SU-DHL-6 (cell line): ENCODE measurements at regions not wholly inside any gene's neighbourhood (a gene's known extent, or its start where the extent isn't known, plus 50 kb on each side); places are given as distances from the start of the nearest gene placed in this dataset.

Experiments
- H2AFZ ChIP-seq: fragments of 200-600 bp; sonication (generic); 2 replicates; pipeline ENCODE4 v1.6.1; 2014; ENCODE audit warnings: low read depth, mild to moderate bottlenecking, moderate library complexity, mixed read lengths, antibody characterized with exemption, low read length; ENCODE audit not compliant: severe bottlenecking
- H3F3A ChIP-seq: fragments of 200-600 bp; shearing (Covaris generic); 2 replicates; pipeline ENCODE4 v1.6.0; 2016; ENCODE audit warnings: antibody characterized with exemption, mild to moderate bottlenecking; ENCODE audit not compliant: insufficient read depth
- H3K27ac ChIP-seq: fragments of 200-600 bp; sonication (generic); 2 replicates; pipeline ENCODE4 v1.5.1; 2016; ENCODE audit warnings: low read depth, mild to moderate bottlenecking, low read length, moderate library complexity, mixed read lengths
- H3K27me3 ChIP-seq: fragments of 200-600 bp; sonication (generic), shearing (Covaris generic); 2 replicates; pipeline ENCODE4 v1.6.0; 2014; ENCODE audit warnings: mild to moderate bottlenecking, low read length
- H3K36me3 ChIP-seq: fragments of 200-600 bp; sonication (generic); 2 replicates; pipeline ENCODE4 v1.6.1; 2014; ENCODE audit warnings: mild to moderate bottlenecking, low read length, mixed read lengths
- H3K4me2 ChIP-seq: fragments of 300-600, 200-600 bp; shearing (Covaris generic), sonication (generic); 2 replicates; pipeline ENCODE4 v1.6.0; 2014; ENCODE audit warnings: low read length, low read depth, mild to moderate bottlenecking; ENCODE audit not compliant: poor library complexity, severe bottlenecking
- H3K4me3 ChIP-seq: fragments of 200-600 bp; sonication (generic); 2 replicates; pipeline ENCODE4 v1.5.1; 2014; ENCODE audit warnings: antibody characterized with exemption, low read length, mild to moderate bottlenecking, mixed read lengths; ENCODE audit not compliant: insufficient read depth, poor library complexity, severe bottlenecking
- H3K79me2 ChIP-seq: fragments of 200-600 bp; sonication (generic); 2 replicates; pipeline ENCODE4 v1.6.1; 2014; ENCODE audit warnings: mild to moderate bottlenecking, low read length, moderate library complexity; ENCODE audit not compliant: insufficient read depth
- H3K9ac ChIP-seq: fragments of 200-600 bp; sonication (generic); 2 replicates; pipeline ENCODE4 v1.7.0; 2014; ENCODE audit warnings: mild to moderate bottlenecking, low read length
- H3K9me2 ChIP-seq: fragments of 200-600 bp; sonication (generic); replicated peaks from 2 replicates; pipeline ENCODE4 v1.6.1; 2014; ENCODE audit warnings: low read length; ENCODE audit not compliant: insufficient read depth
- H3K9me3 ChIP-seq: fragments of 200-600 bp; sonication (generic); 2 replicates; pipeline ENCODE4 v1.6.1; 2014; ENCODE audit warnings: low read length, mixed read lengths; ENCODE audit not compliant: insufficient read depth
- H4K20me1 ChIP-seq: fragments of 200-600 bp; sonication (generic); 2 replicates; pipeline ENCODE4 v1.6.1; 2014; ENCODE audit warnings: low read depth, mild to moderate bottlenecking, antibody characterized with exemption, low read length, moderate library complexity, mixed read lengths
- CTCF ChIP-seq: fragments of 200-600 bp; sonication (generic); IDR thresholded peaks from one replicate; pipeline ENCODE4 v1.5.1; 2017; ENCODE audit warnings: antibody characterized with exemption, mild to moderate bottlenecking, low read length, moderate library complexity; ENCODE audit not compliant: insufficient read depth, poor library complexity, severe bottlenecking
- EZH2phosphoT487 ChIP-seq: fragments of 200-600 bp; sonication (generic), shearing (Covaris generic); conservative IDR thresholded peaks from 2 replicates; pipeline ENCODE4 v1.6.1; 2018; ENCODE audit warnings: mild to moderate bottlenecking, antibody characterized with exemption, low read length, moderate library complexity, mixed read lengths

- H3K9me2 ChIP-seq, result no peaks in the 10 kb centered on the region
- H3K27me3 ChIP-seq, result no peaks in the 10 kb centered on the region
- H3K9me3 ChIP-seq, result no peaks in the 10 kb centered on the region
- H3F3A ChIP-seq, result no peaks in the 10 kb centered on the region
- no peak overlapping the region for H2AFZ ChIP-seq
- H3K4me2 ChIP-seq, result no peak overlapping the region
- H4K20me1 ChIP-seq, result no peaks in the 10 kb centered on the region
- no peak overlapping the region for H3K4me3 ChIP-seq
- no peak overlapping the region for H3K9ac ChIP-seq
- no peaks in the 10 kb centered on the region for H3K79me2 ChIP-seq
- H3K36me3 ChIP-seq, result no peaks in the 10 kb centered on the region
- TF ChIP-seq EZH2phosphoT487 (no peak), CTCF (no peak)
- H3K27ac ChIP-seq, result no peak overlapping the region
Observed at GRCh38 chr6:90715093-90715655, 128.3 kb upstream of the MAP3K7 start.

GRCh38 chr6:90714319-90714718 is 127.4 kb upstream of the MAP3K7 start:
- Histone ChIP-seq H2AFZ (no peak overlapping the region), H3K79me2 (no peaks in the 10 kb centered on the region), H3K27me3 (no peaks in the 10 kb centered on the region), H3K9ac (no peak overlapping the region), H3K4me3 (no peak overlapping the region), H3K36me3 (no peaks in the 10 kb centered on the region), H3K9me2 (no peaks in the 10 kb centered on the region), H3K27ac (no peak overlapping the region), H3F3A (no peaks in the 10 kb centered on the region), H4K20me1 (no peaks in the 10 kb centered on the region), H3K4me2 (no peak overlapping the region), H3K9me3 (no peaks in the 10 kb centered on the region)
- no peak for TF ChIP-seq EZH2phosphoT487
- no peak for TF ChIP-seq CTCF

GRCh38 chr6:90712114-90712513 is 125.2 kb upstream of the MAP3K7 start:
- Histone ChIP-seq H3K9ac (no peak overlapping the region), H2AFZ (no peak overlapping the region), H3K36me3 (no peaks in the 10 kb centered on the region), H3K27me3 (no peaks in the 10 kb centered on the region), H3K9me2 (no peaks in the 10 kb centered on the region), H3K79me2 (no peaks in the 10 kb centered on the region), H4K20me1 (no peaks in the 10 kb centered on the region), H3F3A (no peaks in the 10 kb centered on the region), H3K9me3 (no peaks in the 10 kb centered on the region), H3K4me3 (no peak overlapping the region), H3K4me2 (no peak overlapping the region), H3K27ac (no peak overlapping the region)
- TF ChIP-seq CTCF (no peak), EZH2phosphoT487 (no peak)
